GM21528 (cell line): ENCODE measurements at regions not wholly inside any gene's neighbourhood (a gene's known extent, or its start where the extent isn't known, plus 50 kb on each side); places are given as distances from the start of the nearest gene placed in this dataset.

Source experiments
- ATAC-seq: cut with Tn5 transposase; IDR thresholded peaks from one replicate; pipeline ENCODE4 v1.9.1; 2021; ENCODE audit warnings: mild to moderate bottlenecking, moderate library complexity; ENCODE audit not compliant: unreplicated experiment, low FRiP score

- no peak for ATAC-seq
Measured at GRCh38 chr17:72528683-72529082, 407.9 kb downstream of the SOX9 start.

GRCh38 chr17:72529386-72529785, 408.6 kb downstream of the SOX9 start:
- ATAC-seq = no peak

- no peak for ATAC-seq
Measured at GRCh38 chr17:72530454-72530853, 409.6 kb downstream of the SOX9 start.

- no peak for ATAC-seq
Measured at GRCh38 chr17:72531729-72532128, 410.9 kb downstream of the SOX9 start.

GRCh38 chr17:72534265-72534664, 413.4 kb downstream of the SOX9 start:
- no peak for ATAC-seq

- ATAC-seq = no peak
Measured at GRCh38 chr17:72534776-72535175, 414.0 kb downstream of the SOX9 start.

- ATAC-seq = no peak
Measured at GRCh38 chr17:72535346-72535745, 414.5 kb downstream of the SOX9 start.

GRCh38 chr17:72535779-72536178, 415.0 kb downstream of the SOX9 start:
- ATAC-seq = no peak

- ATAC-seq = no peak
Measured at GRCh38 chr17:72536788-72537187, 416.0 kb downstream of the SOX9 start.

GRCh38 chr17:72538443-72538842, 417.6 kb downstream of the SOX9 start:
- ATAC-seq = no peak

- ATAC-seq = no peak
Measured at GRCh38 chr17:72538901-72539352, 418.1 kb downstream of the SOX9 start.

- peak; percentile 76 for ATAC-seq
Measured at GRCh38 chr17:72539981-72540897, 419.4 kb downstream of the SOX9 start.

- no peak for ATAC-seq
Measured at GRCh38 chr17:72542317-72542716, 421.5 kb downstream of the SOX9 start.

- no peak for ATAC-seq
Measured at GRCh38 chr17:72545766-72546165, 424.9 kb downstream of the SOX9 start.

GRCh38 chr17:72553051-72553755, 432.4 kb downstream of the SOX9 start:
- ATAC-seq = no peak

GRCh38 chr17:72554508-72554907, 433.7 kb downstream of the SOX9 start:
- no peak for ATAC-seq

- ATAC-seq = no peak
Measured at GRCh38 chr17:72555052-72555451, 434.2 kb downstream of the SOX9 start.

GRCh38 chr17:72556944-72557826, 436.4 kb downstream of the SOX9 start:
- peak; percentile 64 for ATAC-seq

- no peak for ATAC-seq
Measured at GRCh38 chr17:72558971-72559476, 438.2 kb downstream of the SOX9 start.
